NT2/D1 (cell line): ENCODE measurements at regions not wholly inside any gene's neighbourhood (a gene's known extent, or its start where the extent isn't known, plus 50 kb on each side); places are given as distances from the start of the nearest gene placed in this dataset.

ENCODE experiments used
- SUZ12 ChIP-seq: IDR thresholded peaks from 2 replicates; pipeline ENCODE4 v1.6.1; 2011; ENCODE audit not compliant: insufficient read length, insufficient read depth; ENCODE audit errors: extremely low read depth
- YY1 ChIP-seq: IDR thresholded peaks from 2 replicates; pipeline ENCODE4 v1.6.1; 2011; ENCODE audit not compliant: insufficient read length, insufficient read depth
- ZNF274 ChIP-seq: IDR thresholded peaks from 2 replicates; pipeline ENCODE4 v1.6.1; 2011; ENCODE audit warnings: mild to moderate bottlenecking, low read depth, low read length

GRCh38 chr4:107304699-107305286, 268.7 kb upstream of the DKK2 start:
- TF ChIP-seq ZNF274 (no peak), SUZ12 (no peak), YY1 (no peak)
